ENCODE measurements at regions not wholly inside any gene's neighbourhood (a gene's known extent, or its start where the extent isn't known, plus 50 kb on each side); places are given as distances from the start of the nearest gene placed in this dataset.

- TF ChIP-seq FOXP2 (optimal IDR thresholded peaks at IDR 0.05; ENCODE audit: borderline replicate concordance, extremely low read depth, extremely low read length, insufficient read depth), result no peak
- TF ChIP-seq TAF1 (IDR thresholded peaks at IDR 0.05; ENCODE audit: borderline replicate concordance, insufficient read depth, low read length), result no peak
- no peak for TF ChIP-seq POLR2AphosphoS5 (IDR thresholded peaks at IDR 0.05; ENCODE audit: low read depth, low read length)
- no peak for TF ChIP-seq SIN3A (IDR thresholded peaks at IDR 0.05; ENCODE audit: borderline replicate concordance, insufficient read depth, low read length)
Measured at GRCh38 chr10:57038531-57038930, 677.5 kb upstream of the ZWINT start.

All from PFSK-1 (cell line).